K562 (cell line): ENCODE measurements at regions not wholly inside any gene's neighbourhood (a gene's known extent, or its start where the extent isn't known, plus 50 kb on each side); places are given as distances from the start of the nearest gene placed in this dataset.

Source experiments
- ETV1 ChIP-seq: fragments of 450-650 bp; conservative IDR thresholded peaks from 2 replicates; pipeline ENCODE4 v1.6.1; 2016; ENCODE audit warnings: missing genetic modification characterization, control low read depth, low read depth, missing compliant biosample characterization
- ETV5 ChIP-seq: sonication (generic); formaldehyde crosslinking; IDR thresholded peaks from 2 replicates; pipeline ENCODE4 v1.4.0; 2020; ENCODE audit warnings: low read depth, mild to moderate bottlenecking, missing genetic modification reagents
- NFXL1 ChIP-seq: fragments of 450-650 bp; formaldehyde crosslinking; IDR thresholded peaks from 2 replicates; pipeline ENCODE4 v1.4.0; 2021; ENCODE audit warnings: mild to moderate bottlenecking
- NR1H2 ChIP-seq: sonication (generic); formaldehyde crosslinking; IDR thresholded peaks from 2 replicates; pipeline ENCODE4 v1.4.0; 2020; ENCODE audit warnings: mild to moderate bottlenecking, missing genetic modification reagents
- NR2C1 ChIP-seq, 2 experiments: fragments of 450-650 bp; IDR thresholded peaks; 2 replicates each; pipeline ENCODE4 v1.6.1; 2017; ENCODE audit warnings: mild to moderate bottlenecking in 2 of 2, antibody characterized with exemption in 1 of 2, inconsistent platforms in 1 of 2, missing compliant biosample characterization in 1 of 2, missing genetic modification characterization in 1 of 2
- U2AF2 ChIP-seq: fragments of 200-400 bp; formaldehyde crosslinking; optimal IDR thresholded peaks from 2 replicates; pipeline ENCODE3; 2017; ENCODE audit warnings: low read depth, mild to moderate bottlenecking, low read length
- ZNF140 ChIP-seq: fragments of 250-450 bp; sonication (Bioruptor Pico); IDR thresholded peaks from 2 replicates; pipeline ENCODE4 v1.8.0; 2021; ENCODE audit warnings: moderate library complexity, mild to moderate bottlenecking, inconsistent platforms
- ZNF707 ChIP-seq: fragments of 250-450 bp; sonication (Bioruptor Pico); conservative IDR thresholded peaks from 2 replicates; pipeline ENCODE4 v1.8.0; 2022; ENCODE audit warnings: inconsistent platforms, mild to moderate bottlenecking, moderate library complexity
- TF ChIP-seq, protein P1 (sequence below): fragments of 200-800 bp; sonication (Bioruptor generic); IDR thresholded peaks from 2 replicates; pipeline ENCODE4 v1.6.1; 2016; ENCODE audit warnings: missing genetic modification characterization, missing compliant biosample characterization
- TF ChIP-seq, protein P2 (sequence below): sonication (generic); formaldehyde crosslinking; IDR thresholded peaks from 2 replicates; pipeline ENCODE4 v1.8.0; 2022; ENCODE audit warnings: mild to moderate bottlenecking, low read depth, missing genetic modification reagents
- TF ChIP-seq, protein P3 (sequence below): sonication (generic); formaldehyde crosslinking; IDR thresholded peaks from 2 replicates; pipeline ENCODE4 v1.8.0; 2022; ENCODE audit warnings: mild to moderate bottlenecking, missing genetic modification reagents
- TF ChIP-seq, protein P4 (sequence below): fragments of 250-450 bp; sonication (Bioruptor Pico); IDR thresholded peaks from 2 replicates; pipeline ENCODE4 v1.4.0; 2020; ENCODE audit warnings: mild to moderate bottlenecking, moderate library complexity

DNA sequence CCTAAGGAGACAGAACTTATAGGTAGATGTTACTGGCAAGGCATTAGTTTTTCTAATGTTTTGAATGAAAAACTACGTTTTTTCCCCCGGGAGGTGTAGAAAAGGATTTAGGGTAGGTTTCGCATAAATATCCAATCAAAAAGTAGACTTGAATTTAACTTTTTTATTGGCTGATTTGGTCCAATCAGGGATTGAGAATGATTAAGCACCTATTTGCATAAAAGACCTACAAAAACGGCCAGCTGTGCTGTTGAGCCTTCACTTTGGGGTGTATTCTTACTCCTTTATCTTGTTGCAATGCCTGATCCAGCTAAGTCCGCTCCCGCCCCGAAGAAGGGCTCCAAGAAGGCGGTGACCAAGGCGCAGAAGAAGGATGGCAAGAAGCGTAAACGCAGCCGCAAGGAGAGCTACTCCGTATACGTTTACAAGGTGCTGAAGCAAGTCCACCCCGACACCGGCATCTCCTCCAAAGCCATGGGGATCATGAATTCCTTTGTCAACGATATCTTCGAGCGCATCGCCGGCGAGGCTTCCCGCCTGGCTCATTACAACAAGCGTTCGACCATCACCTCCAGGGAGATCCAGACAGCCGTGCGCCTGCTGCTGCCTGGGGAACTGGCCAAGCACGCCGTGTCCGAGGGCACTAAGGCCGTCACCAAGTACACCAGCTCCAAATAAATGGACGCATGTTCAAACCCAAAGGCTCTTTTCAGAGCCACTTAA is 113.5 kb upstream of the BTN3A2 start (continued):
- TF ChIP-seq, protein P1, sequence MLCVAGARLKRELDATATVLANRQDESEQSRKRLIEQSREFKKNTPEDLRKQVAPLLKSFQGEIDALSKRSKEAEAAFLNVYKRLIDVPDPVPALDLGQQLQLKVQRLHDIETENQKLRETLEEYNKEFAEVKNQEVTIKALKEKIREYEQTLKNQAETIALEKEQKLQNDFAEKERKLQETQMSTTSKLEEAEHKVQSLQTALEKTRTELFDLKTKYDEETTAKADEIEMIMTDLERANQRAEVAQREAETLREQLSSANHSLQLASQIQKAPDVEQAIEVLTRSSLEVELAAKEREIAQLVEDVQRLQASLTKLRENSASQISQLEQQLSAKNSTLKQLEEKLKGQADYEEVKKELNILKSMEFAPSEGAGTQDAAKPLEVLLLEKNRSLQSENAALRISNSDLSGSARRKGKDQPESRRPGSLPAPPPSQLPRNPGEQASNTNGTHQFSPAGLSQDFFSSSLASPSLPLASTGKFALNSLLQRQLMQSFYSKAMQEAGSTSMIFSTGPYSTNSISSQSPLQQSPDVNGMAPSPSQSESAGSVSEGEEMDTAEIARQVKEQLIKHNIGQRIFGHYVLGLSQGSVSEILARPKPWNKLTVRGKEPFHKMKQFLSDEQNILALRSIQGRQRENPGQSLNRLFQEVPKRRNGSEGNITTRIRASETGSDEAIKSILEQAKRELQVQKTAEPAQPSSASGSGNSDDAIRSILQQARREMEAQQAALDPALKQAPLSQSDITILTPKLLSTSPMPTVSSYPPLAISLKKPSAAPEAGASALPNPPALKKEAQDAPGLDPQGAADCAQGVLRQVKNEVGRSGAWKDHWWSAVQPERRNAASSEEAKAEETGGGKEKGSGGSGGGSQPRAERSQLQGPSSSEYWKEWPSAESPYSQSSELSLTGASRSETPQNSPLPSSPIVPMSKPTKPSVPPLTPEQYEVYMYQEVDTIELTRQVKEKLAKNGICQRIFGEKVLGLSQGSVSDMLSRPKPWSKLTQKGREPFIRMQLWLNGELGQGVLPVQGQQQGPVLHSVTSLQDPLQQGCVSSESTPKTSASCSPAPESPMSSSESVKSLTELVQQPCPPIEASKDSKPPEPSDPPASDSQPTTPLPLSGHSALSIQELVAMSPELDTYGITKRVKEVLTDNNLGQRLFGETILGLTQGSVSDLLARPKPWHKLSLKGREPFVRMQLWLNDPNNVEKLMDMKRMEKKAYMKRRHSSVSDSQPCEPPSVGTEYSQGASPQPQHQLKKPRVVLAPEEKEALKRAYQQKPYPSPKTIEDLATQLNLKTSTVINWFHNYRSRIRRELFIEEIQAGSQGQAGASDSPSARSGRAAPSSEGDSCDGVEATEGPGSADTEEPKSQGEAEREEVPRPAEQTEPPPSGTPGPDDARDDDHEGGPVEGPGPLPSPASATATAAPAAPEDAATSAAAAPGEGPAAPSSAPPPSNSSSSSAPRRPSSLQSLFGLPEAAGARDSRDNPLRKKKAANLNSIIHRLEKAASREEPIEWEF (CRISPR knock-in tag), result no peak
- TF ChIP-seq NR1H2 (CRISPR knock-in tag) (no peak), NR2C1 (IDR thresholded peaks at IDR 0.05) (no peak), NR2C1 (tag; IDR thresholded peaks at IDR 0.05) (no peak), ZNF140 (CRISPR knock-in tag) (no peak), ETV1 (tag) (no peak), U2AF2 (no peak), NFXL1 (no peak), ETV5 (CRISPR knock-in tag) (no peak), ZNF707 (no peak)
- TF ChIP-seq, protein P2, sequence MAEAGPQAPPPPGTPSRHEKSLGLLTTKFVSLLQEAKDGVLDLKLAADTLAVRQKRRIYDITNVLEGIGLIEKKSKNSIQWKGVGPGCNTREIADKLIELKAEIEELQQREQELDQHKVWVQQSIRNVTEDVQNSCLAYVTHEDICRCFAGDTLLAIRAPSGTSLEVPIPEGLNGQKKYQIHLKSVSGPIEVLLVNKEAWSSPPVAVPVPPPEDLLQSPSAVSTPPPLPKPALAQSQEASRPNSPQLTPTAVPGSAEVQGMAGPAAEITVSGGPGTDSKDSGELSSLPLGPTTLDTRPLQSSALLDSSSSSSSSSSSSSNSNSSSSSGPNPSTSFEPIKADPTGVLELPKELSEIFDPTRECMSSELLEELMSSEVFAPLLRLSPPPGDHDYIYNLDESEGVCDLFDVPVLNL, result no peak
- TF ChIP-seq, protein P3, sequence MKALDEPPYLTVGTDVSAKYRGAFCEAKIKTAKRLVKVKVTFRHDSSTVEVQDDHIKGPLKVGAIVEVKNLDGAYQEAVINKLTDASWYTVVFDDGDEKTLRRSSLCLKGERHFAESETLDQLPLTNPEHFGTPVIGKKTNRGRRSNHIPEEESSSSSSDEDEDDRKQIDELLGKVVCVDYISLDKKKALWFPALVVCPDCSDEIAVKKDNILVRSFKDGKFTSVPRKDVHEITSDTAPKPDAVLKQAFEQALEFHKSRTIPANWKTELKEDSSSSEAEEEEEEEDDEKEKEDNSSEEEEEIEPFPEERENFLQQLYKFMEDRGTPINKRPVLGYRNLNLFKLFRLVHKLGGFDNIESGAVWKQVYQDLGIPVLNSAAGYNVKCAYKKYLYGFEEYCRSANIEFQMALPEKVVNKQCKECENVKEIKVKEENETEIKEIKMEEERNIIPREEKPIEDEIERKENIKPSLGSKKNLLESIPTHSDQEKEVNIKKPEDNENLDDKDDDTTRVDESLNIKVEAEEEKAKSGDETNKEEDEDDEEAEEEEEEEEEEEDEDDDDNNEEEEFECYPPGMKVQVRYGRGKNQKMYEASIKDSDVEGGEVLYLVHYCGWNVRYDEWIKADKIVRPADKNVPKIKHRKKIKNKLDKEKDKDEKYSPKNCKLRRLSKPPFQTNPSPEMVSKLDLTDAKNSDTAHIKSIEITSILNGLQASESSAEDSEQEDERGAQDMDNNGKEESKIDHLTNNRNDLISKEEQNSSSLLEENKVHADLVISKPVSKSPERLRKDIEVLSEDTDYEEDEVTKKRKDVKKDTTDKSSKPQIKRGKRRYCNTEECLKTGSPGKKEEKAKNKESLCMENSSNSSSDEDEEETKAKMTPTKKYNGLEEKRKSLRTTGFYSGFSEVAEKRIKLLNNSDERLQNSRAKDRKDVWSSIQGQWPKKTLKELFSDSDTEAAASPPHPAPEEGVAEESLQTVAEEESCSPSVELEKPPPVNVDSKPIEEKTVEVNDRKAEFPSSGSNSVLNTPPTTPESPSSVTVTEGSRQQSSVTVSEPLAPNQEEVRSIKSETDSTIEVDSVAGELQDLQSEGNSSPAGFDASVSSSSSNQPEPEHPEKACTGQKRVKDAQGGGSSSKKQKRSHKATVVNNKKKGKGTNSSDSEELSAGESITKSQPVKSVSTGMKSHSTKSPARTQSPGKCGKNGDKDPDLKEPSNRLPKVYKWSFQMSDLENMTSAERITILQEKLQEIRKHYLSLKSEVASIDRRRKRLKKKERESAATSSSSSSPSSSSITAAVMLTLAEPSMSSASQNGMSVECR (CRISPR knock-in tag), result 0 out of 2 replicates have a peak, but pooled peaks have one; percentile 28
- TF ChIP-seq, protein P4, sequence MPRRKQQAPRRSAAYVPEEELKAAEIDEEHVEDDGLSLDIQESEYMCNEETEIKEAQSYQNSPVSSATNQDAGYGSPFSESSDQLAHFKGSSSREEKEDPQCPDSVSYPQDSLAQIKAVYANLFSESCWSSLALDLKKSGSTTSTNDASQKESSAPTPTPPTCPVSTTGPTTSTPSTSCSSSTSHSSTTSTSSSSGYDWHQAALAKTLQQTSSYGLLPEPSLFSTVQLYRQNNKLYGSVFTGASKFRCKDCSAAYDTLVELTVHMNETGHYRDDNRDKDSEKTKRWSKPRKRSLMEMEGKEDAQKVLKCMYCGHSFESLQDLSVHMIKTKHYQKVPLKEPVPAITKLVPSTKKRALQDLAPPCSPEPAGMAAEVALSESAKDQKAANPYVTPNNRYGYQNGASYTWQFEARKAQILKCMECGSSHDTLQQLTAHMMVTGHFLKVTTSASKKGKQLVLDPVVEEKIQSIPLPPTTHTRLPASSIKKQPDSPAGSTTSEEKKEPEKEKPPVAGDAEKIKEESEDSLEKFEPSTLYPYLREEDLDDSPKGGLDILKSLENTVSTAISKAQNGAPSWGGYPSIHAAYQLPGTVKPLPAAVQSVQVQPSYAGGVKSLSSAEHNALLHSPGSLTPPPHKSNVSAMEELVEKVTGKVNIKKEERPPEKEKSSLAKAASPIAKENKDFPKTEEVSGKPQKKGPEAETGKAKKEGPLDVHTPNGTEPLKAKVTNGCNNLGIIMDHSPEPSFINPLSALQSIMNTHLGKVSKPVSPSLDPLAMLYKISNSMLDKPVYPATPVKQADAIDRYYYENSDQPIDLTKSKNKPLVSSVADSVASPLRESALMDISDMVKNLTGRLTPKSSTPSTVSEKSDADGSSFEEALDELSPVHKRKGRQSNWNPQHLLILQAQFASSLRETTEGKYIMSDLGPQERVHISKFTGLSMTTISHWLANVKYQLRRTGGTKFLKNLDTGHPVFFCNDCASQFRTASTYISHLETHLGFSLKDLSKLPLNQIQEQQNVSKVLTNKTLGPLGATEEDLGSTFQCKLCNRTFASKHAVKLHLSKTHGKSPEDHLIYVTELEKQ (CRISPR knock-in tag), result no peak
